GM12874 (cell line): ENCODE measurements at regions not wholly inside any gene's neighbourhood (a gene's known extent, or its start where the extent isn't known, plus 50 kb on each side); places are given as distances from the start of the nearest gene placed in this dataset.

ENCODE experiments used
- CTCF ChIP-seq: IDR thresholded peaks from 2 replicates; pipeline ENCODE4 v1.5.1; 2011; ENCODE audit warnings: low read depth, mild to moderate bottlenecking, control low read depth, low read length, moderate library complexity; ENCODE audit not compliant: insufficient read depth

GRCh38 chr10:83489161-83489560 is 650.1 kb upstream of the GHITM start:
- no peak for TF ChIP-seq CTCF

- TF ChIP-seq CTCF, result no peak
Observed at GRCh38 chr10:83492004-83492403, 647.3 kb upstream of the GHITM start.

GRCh38 chr10:83512681-83513080 is 626.6 kb upstream of the GHITM start:
- TF ChIP-seq CTCF, result no peak

GRCh38 chr10:83515001-83515400 is 624.3 kb upstream of the GHITM start:
- TF ChIP-seq CTCF, result no peak

GRCh38 chr10:83516788-83517187 is 622.5 kb upstream of the GHITM start:
- no peak for TF ChIP-seq CTCF

- TF ChIP-seq CTCF, result no peak
Observed at GRCh38 chr10:83517456-83517855, 621.9 kb upstream of the GHITM start.

- TF ChIP-seq CTCF, result no peak
Observed at GRCh38 chr10:83518779-83519178, 620.5 kb upstream of the GHITM start.

GRCh38 chr10:83522456-83522855 is 616.9 kb upstream of the GHITM start:
- no peak for TF ChIP-seq CTCF
